ENCODE measurements at regions not wholly inside any gene's neighbourhood (a gene's known extent, or its start where the extent isn't known, plus 50 kb on each side); places are given as distances from the start of the nearest gene placed in this dataset.
"Not testable (repeated sequence)": the region's sequence is repeated elsewhere in the genome, so short reads cannot be mapped to it uniquely, and the experiment has no call there.

DNA sequence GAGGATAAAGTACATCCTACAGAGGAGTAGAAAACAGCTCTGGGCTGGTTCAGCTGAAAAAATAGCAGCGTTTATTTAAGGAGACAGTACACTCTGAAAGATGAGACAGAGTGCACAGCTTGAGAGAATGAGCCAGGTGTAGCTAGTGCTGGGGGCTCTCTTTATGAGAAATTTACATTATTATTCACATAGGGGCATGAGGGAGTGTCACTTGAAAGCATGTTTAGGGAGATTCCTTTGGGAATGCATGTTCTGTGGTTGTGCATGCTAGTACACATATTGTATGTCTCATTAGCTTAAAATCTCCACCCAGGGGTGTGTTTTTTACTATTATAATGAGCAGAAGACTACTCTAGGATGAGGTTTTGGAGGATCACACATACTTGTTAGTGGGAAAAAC lies 1224.4 kb downstream of the REEP3 start:
- DNase-seq (ENCODE audit: low read depth in 4 of 4, low spot score in 3 of 4) = no peak

DNA sequence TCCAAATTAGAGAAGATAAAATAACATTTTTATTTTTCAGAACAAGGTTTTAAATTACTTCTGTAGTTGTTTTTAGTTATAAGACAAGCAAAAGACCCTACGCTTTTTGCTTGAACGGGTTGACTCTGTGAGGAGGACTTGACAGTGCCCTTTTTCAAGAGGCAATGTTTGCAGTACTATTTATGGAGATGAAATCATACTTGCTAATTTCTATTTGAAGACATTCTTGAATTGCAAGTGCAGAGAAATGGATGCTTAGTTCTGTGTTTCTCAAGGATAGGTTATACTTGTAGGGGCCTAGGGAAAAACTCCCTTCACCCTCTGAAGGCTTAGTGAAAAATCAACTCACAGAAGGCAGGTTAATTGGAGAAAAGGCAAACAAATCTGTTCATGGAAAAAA lies 1229.5 kb downstream of the REEP3 start:
- DNase-seq (ENCODE audit: low read depth in 4 of 4, low spot score in 3 of 4) = no peak

DNA sequence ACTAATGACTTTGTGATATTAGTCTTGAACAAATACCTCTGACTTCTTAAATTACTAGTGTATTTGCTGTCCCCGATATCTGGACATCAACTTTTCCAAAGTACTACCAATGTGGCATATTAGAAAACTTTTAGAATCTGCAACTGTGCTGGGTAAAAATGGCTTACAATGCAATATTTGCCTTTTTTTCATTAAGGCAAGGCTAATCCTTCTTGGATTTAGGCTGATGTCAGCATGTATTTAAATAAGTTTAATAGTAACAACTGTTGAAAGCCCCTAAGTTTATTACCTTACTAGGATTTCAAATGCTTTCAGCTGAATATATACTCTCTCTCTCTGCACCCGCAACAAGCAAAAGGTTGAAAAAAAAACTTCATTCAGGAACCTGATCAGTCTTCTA lies 1232.3 kb downstream of the REEP3 start:
- no peak for DNase-seq (ENCODE audit: low read depth in 4 of 4, low spot score in 3 of 4)

DNA sequence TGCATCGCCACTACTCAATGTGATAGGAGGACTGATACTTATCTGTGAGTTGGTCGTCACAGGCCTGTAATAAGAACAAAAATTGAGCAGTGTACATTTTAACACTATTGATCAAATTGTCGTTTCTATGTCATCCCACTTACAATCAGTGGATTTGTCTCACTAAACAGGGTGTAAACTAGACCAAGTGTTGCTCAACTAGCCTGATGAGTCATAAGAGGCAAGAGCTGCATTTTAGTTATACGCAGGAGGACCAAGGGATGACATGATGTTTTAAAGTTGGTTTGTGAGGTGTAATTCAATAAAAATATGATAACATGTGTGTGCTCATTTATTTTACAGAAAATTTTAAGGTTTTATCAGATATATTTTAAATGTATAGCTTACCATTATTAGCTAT lies 1239.2 kb downstream of the REEP3 start:
- no peak for DNase-seq (ENCODE audit: low read depth in 4 of 4, low spot score in 3 of 4)

DNA sequence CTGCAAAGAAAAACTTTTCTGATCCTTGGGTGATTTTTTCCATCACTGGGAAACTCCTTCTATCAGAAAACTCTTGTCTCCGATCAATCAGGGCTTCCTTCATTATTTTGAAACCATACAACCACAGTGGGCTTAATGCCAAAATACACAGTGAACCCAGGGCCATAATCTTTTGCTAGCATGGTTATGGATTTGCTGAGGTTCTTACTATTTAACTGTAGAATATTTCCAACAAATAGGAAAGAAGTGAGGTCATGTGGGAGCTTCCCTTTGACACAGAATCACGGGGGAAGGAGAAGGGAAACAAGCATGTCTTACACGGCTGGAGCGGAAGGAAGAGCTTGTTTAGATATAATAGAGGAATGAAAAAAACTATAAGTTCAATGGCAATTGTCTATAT lies 1241.7 kb downstream of the REEP3 start:
- no peak for DNase-seq (ENCODE audit: low read depth in 4 of 4, low spot score in 3 of 4)

DNA sequence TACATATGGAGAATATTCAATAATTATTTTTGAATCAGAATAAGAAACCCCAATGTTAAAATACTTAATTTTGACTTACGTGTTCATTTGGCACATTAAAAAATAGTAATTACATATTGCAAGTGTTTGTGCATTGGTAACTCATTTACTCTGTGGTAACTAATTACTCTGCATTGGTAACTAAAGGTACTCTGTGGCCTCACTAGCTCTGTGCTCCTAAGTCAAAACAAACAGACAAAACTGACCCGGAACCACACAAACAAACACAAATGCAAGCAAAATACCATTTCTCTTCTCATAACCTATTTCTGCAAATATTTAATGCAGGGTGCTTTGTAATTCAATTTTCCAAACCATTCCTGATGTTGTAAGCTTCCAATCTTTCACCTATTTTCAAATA lies 1244.3 kb downstream of the REEP3 start:
- DNase-seq (ENCODE audit: low read depth in 4 of 4, low spot score in 3 of 4) = no peak

DNA sequence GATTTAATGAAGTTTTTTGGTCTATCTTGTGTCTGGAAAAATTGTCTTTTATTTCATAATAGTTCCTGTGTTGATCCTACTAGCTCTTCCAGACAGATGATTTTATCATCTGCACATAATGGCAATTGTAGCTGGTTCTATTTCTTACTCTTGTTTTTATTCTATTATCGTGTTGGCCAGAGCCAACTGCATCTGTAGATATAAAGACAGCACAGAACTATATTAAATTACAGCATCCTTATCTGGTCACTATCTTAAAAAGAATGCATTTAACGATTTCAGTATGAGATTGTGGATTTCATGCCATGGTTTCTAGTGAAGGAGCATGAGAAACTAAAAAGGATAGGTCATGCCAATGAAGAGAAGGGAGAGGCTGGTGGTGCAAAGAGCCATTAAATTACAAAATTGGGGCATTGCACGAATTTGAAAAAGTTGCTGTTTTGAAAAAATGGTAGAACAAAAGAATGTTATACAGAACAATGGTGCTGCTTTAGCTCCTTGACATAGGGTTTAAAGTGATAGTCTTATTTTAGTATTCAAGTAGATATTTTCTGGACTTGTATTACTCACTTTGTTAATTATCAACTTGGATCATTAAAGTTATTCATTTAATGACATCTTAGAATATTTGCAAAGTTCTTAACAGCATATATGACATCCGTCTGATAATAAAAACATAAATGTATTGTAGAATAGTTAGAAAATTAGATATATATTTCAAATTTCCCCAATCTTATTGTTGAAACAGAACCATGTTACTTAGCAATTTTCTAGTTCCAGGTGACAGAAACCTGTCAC lies 1250.3 kb downstream of the REEP3 start:
- DNase-seq (ENCODE audit: low read depth in 4 of 4, low spot score in 3 of 4) = no peak

DNA sequence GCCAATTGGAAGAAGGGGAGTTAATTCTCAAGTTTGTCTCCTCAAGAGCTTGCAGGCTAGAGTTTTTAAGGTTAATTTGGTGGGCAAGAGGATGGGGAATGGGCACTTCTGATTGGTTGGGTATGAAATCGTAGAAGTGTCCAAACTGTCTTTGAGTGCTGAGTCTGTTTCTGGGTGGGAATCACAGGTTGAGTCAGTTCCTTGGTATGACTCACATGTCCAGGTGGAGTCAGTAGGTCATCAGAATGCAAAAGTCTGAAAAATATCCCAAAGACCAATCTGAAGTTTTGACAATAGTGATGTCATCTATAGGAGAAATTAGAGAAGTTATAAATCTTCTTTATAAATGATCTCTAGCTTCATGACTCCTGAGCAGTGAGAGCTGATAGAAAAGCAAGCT lies 1252.2 kb downstream of the REEP3 start:
- DNase-seq (ENCODE audit: low read depth in 4 of 4, low spot score in 3 of 4) = no peak

DNA sequence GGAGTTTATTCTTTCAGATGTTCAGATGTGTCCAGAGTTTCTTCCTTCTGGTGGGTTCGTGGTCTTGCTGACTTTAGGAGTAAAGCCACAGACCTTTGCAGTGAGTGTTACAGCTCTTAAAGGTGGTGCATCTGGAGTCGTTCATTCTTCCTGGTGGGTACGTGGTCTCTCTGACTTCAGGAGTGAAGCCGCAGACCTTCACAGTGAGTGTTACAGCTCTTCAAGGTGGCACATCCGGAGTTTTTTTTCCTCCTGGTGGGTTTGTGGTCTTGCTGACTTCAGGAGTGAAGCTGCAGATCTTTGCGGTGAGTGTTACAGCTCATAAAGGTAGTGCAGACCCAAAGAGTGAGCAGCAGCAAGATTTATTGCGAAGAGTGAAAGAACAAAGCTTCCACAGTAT lies 1263.2 kb downstream of the REEP3 start:
- DNase-seq (ENCODE audit: low read depth in 4 of 4, low spot score in 3 of 4) = not testable (repeated sequence)

DNA sequence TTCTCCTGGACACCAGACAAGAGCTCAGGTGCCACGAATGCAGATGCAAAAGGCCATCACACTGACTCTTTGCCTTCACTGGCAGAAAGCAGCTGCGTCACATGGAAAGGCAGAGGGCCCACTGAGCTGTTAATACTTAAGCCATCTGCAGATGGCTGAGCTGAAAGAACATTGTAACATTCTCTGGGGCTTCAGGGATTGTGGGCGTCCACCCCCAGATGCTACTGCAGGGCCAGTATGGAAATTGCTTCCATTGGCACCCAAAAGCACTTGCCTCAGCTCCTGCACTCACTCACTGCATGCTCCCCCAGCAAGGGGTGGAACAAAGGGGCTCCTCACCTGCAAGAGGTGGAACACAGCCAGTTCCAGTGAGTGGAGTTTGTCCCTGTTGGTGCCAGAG lies 1264.6 kb downstream of the REEP3 start:
- no peak for DNase-seq (ENCODE audit: low read depth in 4 of 4, low spot score in 3 of 4)

DNA sequence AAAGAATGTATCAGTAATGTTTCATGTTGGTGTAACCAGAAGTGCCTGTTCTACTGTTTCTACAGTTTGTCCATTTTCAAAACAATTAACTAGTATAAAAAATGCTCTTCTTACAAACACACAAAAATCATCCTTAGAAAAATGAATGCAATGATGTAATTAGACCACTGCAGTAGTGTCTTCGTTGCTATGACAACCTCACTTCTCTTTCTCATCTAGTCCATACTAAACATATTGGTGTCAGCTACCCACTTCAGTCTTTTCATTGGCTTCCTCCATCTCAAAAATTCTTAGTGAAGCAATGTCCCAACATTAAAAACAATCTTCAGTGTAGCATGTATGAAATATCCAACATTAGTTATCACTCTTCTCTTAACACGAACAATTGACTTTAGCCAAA lies 1265.8 kb downstream of the REEP3 start:
- DNase-seq (ENCODE audit: low read depth in 4 of 4, low spot score in 3 of 4) = no peak

DNA sequence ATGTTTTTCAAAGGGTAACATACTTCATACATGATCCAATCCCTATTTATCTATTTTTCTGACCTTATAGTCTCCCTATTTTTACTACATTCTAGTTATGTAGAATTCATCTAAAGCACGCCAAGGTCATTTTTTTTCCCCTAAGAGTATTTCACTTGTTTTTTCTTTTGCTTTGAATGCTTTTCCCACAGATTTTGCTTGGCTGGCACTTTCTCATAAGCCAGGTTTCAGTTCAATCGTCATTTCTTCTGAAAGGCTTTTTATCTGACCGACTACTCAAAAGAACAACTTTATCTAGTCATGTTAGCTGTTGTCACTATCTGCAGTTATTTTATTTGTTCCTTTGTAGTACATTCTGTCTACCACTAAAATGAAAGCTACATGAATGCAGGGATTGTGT lies 1274.6 kb downstream of the REEP3 start:
- DNase-seq (ENCODE audit: low read depth in 4 of 4, low spot score in 3 of 4) = no peak

DNA sequence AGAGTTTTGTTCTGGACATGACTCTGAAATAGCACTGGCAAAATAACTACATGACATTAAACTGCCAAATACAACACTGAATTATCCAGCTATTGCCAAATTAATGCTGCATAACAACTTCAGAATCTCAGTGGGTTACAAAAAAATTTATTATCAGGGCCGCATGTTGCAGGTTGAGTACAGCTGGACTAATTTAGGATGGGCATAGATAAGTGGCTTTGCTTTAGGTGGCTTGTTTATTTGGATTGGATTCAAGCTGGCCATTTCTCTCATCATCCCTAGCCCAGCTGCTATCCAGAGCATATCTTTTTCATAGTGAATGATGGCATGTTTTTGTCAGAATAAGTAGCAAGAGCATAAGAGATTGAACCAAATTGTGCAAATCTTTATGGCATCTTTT lies 1277.1 kb downstream of the REEP3 start:
- no peak for DNase-seq (ENCODE audit: low read depth in 4 of 4, low spot score in 3 of 4)

DNA sequence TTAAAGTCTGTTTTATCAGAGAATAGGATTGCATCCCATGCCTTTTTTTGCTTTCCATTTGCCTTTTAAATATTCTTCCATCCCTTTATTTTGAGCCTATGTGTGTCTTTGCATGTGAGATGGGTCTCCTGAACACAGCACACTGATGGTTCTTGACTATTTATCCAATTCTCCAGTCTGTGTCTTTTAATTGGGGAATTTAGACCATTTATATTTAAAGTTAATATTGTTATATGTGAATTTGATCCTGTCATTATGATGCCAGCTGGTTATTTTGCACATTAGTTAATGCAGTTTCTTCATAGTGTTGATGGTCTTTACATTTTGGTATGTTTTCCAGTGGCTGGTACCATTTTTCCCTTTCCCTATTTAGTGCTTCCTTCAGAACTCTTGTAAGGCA lies 1287.0 kb downstream of the REEP3 start:
- DNase-seq (ENCODE audit: low read depth in 4 of 4, low spot score in 3 of 4) = not testable (repeated sequence)

DNA sequence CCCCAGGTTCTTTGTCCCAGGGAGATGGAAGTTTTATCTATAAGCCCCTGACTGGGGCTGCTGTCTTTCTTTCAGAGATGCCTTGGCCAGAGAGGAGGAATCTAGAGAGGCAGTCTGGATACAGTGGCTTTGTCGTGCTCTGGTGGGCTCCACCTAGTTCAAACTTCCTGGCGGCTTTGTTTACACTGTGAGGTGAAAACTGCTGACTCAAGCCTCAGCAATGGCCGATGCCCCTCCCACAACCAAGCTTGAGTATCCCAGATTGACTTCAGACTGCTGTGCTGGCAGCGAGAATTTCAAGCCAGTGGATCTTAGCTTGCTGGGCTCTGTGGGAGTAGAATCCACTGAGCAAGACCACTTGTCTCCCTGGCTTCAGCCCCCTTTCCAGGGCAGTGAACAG lies 1288.8 kb downstream of the REEP3 start:
- not testable (repeated sequence) for DNase-seq (ENCODE audit: low read depth in 4 of 4, low spot score in 3 of 4)

DNA sequence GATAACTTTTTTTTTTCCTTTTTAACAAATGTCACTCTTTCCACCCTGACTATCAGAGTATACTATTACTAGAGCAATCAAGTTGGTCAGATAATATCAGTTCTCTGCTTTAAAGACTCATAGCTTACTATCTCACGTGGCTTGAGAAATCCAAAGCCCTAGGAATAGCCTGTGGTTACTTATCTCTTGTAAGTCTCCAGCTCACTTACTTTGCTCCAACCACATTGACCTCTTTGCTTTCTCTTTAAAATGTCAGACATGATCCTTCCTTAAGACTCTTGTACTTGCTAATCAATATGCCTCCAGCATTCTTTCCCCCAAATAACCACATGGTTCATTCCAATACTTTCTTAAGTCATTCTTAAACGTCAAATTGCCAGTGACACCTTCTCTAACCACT lies 1292.2 kb downstream of the REEP3 start:
- DNase-seq (ENCODE audit: low read depth in 4 of 4, low spot score in 3 of 4) = no peak

DNA sequence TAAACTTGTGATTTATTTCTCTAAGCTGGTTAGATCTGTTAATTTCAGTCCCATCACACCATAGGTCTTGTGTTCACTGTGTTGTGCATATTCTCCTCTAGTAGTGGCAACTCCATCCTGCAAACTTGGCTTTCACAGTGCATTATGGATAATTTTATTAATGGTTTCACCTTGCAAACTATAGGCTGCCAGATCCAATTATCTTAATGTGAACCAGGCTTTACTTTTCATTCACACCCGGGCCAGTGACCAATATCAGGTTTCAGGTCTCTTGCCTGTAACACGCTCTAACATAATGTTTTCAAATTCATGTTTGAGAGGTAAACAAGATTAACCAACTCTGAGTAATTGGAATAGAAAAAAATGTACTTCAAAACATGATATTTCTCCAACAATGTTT lies 1293.0 kb downstream of the REEP3 start:
- no peak for DNase-seq (ENCODE audit: low read depth in 4 of 4, low spot score in 3 of 4)

DNA sequence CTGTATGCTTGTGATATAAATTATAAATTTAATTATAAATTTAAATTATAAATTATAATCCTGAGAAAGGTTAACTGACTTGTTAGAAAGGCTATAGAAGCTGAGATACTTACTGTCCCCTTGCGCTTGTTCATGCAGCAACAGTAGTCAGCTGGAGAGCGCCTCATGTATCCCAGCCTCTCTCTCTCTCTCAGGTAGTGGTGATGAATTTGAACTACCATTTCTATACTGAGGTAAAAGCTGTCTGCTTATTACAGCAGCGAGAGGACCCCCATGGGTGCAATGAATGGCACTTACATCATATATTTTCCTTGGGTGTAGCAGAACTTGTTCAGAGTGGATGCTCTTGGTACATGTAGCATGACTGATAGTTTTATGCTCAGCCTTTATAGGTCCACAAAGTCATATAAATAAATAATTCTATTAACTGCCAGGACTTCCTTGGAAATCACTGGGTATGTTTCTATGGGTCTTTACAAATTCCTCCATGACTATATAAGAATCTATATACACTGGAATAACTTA lies 1308.7 kb downstream of the REEP3 start:
- no peak for DNase-seq (ENCODE audit: low read depth in 4 of 4, low spot score in 3 of 4)

DNA sequence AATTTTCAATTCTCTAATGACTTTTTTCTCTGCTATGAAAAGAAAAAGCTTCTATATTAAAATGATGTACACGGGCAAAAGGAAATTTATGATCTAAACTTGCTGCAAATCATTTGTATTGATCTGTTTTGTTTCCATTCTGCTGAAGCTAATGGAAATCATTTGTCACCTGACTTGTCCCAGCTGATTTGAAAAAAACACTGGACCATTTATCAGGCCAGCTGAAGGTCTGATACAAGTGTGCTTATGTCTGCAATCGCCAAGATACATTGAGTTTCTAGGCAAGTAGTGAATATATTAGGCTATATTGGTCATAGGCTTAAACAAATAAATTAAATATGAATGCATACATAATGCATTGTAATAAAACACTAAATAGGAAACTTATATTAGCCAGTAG lies 1309.7 kb downstream of the REEP3 start:
- DNase-seq (ENCODE audit: low read depth in 4 of 4, low spot score in 3 of 4) = no peak

DNA sequence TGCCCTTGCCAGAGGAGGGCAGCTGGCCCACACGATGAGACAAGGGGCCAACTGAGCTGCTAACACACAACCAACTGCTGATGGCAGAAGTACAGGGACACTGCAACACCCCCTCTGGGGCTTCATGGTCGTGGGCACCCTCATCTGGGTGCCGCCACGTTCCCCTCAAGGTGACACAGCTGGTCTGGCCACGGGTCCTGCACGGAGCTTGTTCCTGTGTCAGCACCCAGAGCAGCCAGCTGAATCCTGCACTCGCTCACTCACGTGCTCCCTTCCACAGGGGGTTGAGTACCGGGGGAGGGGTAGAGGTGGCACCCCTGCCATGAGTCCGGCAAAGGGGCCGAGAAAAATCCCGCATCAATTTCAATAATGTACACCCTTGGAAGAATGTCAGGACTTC lies 1319.1 kb downstream of the REEP3 start:
- DNase-seq (ENCODE audit: low read depth in 4 of 4, low spot score in 3 of 4) = no peak

DNA sequence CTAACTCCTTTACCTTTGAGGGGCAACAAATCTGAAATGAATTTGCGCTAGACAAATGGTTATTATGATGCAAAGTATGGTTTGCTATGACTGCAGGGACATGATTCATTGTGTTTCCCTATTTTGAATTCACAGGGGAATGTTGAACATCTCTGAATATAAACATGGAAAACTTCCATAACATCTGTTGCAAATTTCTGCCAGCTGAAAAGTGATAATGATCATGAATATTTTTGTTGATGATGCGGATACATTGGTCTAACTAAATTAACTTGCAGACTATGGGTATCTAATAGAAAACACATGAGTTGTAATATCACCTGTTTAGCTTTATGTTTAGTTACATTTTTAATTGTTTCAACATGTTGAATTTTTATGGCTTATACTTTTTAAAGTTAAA lies 1325.5 kb downstream of the REEP3 start:
- no peak for DNase-seq (ENCODE audit: low read depth in 4 of 4, low spot score in 3 of 4)

DNA sequence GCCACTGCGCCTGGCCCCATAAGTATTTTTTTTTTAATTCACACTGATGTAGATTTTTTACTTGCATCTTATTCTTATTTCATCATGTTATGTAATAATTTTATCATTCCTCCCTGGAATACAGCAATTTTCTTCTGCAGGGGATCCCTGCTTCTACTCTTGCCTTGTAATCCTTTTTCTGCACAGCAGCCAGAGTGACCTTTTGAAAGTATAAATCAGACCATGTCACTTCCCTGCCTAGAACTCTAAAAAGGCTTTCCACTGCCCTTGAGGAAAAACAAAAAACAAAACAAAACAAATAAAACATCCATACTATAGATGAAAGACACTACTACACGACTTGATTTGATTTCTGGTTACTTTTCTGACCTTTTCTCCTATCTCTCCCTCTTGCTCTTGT lies 1334.7 kb downstream of the REEP3 start:
- no peak for DNase-seq (ENCODE audit: low read depth in 4 of 4, low spot score in 3 of 4)

DNA sequence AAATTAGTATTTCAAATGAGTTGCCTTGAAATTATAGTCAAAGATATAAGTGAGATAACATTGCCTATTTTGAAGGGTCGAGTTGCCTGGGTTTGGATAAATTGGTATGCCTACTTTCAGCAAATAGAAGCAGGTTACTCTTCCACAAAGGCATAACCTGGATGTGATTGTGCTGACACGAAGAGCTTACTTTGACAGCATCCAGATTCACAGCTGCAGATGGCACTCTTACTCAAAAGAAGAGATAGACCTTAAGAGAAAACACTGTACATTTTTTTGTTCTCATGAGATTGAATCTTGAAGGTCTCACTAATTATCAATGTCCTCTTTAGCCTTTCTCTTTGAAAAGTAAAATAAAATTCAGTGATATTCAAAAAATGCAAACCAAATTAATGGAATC lies 1338.7 kb downstream of the REEP3 start:
- DNase-seq (ENCODE audit: low read depth in 4 of 4, low spot score in 3 of 4) = no peak
